Esophagus muscularis mucosa (tissue), 3 donors: ENCODE measurements at regions not wholly inside any gene's neighbourhood (a gene's known extent, or its start where the extent isn't known, plus 50 kb on each side); places are given as distances from the start of the nearest gene placed in this dataset.

Experiments used
- CTCF ChIP-seq, 3 experiments: fragments of 200-600 bp in 2 of 3; fragments of 450-650 bp in 1 of 3; sonication (generic) in 2 of 3; IDR thresholded peaks; one replicate each; pipeline ENCODE4 v1.5.1; 2017 to 2019; ENCODE audit warnings: antibody characterized with exemption in 3 of 3, mild to moderate bottlenecking in 2 of 3, moderate library complexity in 1 of 3
- POLR2A ChIP-seq: fragments of 450-650 bp; IDR thresholded peaks from one replicate; pipeline ENCODE4 v1.6.1; 2017; ENCODE audit warnings: antibody characterized with exemption, moderate library complexity, mild to moderate bottlenecking, low read depth
- POLR2AphosphoS5 ChIP-seq, 2 donors: sonication (generic); formaldehyde crosslinking; IDR thresholded peaks; one replicate each; pipeline ENCODE4 v1.6.1; 2017; ENCODE audit warnings: antibody characterized with exemption in 2 of 2

GRCh38 chr1:170790175-170790574 lies 126.2 kb downstream of the PRRX1 start:
- TF ChIP-seq CTCF (IDR thresholded peaks at IDR 0.05) (no peak), POLR2A (no peak), POLR2AphosphoS5 (IDR thresholded peaks at IDR 0.05) (no peak)
